GM18519 (cell line): ENCODE measurements at regions not wholly inside any gene's neighbourhood (a gene's known extent, or its start where the extent isn't known, plus 50 kb on each side); places are given as distances from the start of the nearest gene placed in this dataset.

ENCODE experiments used
- ATAC-seq: cut with Tn5 transposase; IDR thresholded peaks from one replicate; pipeline ENCODE4 v1.9.1; 2021; ENCODE audit warnings: mild to moderate bottlenecking, moderate library complexity; ENCODE audit not compliant: unreplicated experiment, low FRiP score

- ATAC-seq: no peak
Observed at GRCh38 chr9:38315085-38315595, 77.4 kb upstream of the ALDH1B1 start.

GRCh38 chr9:38313421-38313820 lies 79.1 kb upstream of the ALDH1B1 start:
- no peak for ATAC-seq

- ATAC-seq: no peak
Observed at GRCh38 chr9:38312406-38312805, 80.1 kb upstream of the ALDH1B1 start.

GRCh38 chr9:38311382-38312270 lies 80.9 kb upstream of the ALDH1B1 start:
- no peak for ATAC-seq

GRCh38 chr9:38309324-38310195 lies 82.9 kb upstream of the ALDH1B1 start:
- no peak for ATAC-seq

- no peak for ATAC-seq
Observed at GRCh38 chr9:38308136-38308535, 84.4 kb upstream of the ALDH1B1 start.

- ATAC-seq: no peak
Observed at GRCh38 chr9:38306899-38307298, 85.6 kb upstream of the ALDH1B1 start.

GRCh38 chr9:38305582-38305981 lies 86.9 kb upstream of the ALDH1B1 start:
- ATAC-seq: no peak

- ATAC-seq: no peak
Observed at GRCh38 chr9:38301376-38302106, 91.0 kb upstream of the ALDH1B1 start.

GRCh38 chr9:38299856-38300255 lies 92.6 kb upstream of the ALDH1B1 start:
- ATAC-seq: no peak

GRCh38 chr9:38298904-38299303 lies 93.6 kb upstream of the ALDH1B1 start:
- ATAC-seq: no peak

GRCh38 chr9:38298503-38298902 lies 94.0 kb upstream of the ALDH1B1 start:
- ATAC-seq: no peak

- ATAC-seq: no peak
Observed at GRCh38 chr9:38296807-38297206, 95.7 kb upstream of the ALDH1B1 start.

- no peak for ATAC-seq
Observed at GRCh38 chr9:38295764-38296163, 96.7 kb upstream of the ALDH1B1 start.

GRCh38 chr9:38294220-38294960 lies 98.1 kb upstream of the ALDH1B1 start:
- no peak for ATAC-seq

- no peak for ATAC-seq
Observed at GRCh38 chr9:38293022-38293421, 99.5 kb upstream of the ALDH1B1 start.

- no peak for ATAC-seq
Observed at GRCh38 chr9:38292480-38292879, 100.0 kb upstream of the ALDH1B1 start.

- no peak for ATAC-seq
Observed at GRCh38 chr9:38289866-38290245, 102.6 kb upstream of the ALDH1B1 start.

- ATAC-seq: no peak
Observed at GRCh38 chr9:38289236-38289865, 103.2 kb upstream of the ALDH1B1 start.
